NT2/D1 (cell line): ENCODE measurements at regions not wholly inside any gene's neighbourhood (a gene's known extent, or its start where the extent isn't known, plus 50 kb on each side); places are given as distances from the start of the nearest gene placed in this dataset.

Source experiments
- SUZ12 ChIP-seq: IDR thresholded peaks from 2 replicates; pipeline ENCODE4 v1.6.1; 2011; ENCODE audit not compliant: insufficient read length, insufficient read depth; ENCODE audit errors: extremely low read depth
- YY1 ChIP-seq: IDR thresholded peaks from 2 replicates; pipeline ENCODE4 v1.6.1; 2011; ENCODE audit not compliant: insufficient read length, insufficient read depth

DNA sequence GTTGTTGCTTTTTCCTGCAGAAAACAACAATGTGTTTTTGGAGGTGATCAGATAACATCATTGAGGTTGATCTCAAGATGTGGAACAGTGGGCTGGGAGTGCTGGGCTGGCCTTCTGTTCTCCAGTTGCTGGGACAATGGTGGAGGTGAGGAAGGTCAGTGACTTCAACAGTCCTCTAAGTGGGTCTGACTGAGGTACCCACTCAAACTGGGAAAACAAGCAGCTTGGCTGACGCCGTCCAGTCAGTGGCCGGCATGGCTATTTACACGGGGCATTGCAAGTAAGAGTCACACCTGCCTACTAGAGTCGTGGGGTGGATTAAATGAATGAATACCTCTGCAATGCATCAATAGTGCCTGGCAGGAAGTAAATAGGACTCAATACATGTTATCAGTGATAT, 386.7 kb upstream of the ZFHX3 start:
- TF ChIP-seq YY1: no peak
- TF ChIP-seq SUZ12: no peak
